ENCODE measurements at regions not wholly inside any gene's neighbourhood (a gene's known extent, or its start where the extent isn't known, plus 50 kb on each side); places are given as distances from the start of the nearest gene placed in this dataset.

DNA sequence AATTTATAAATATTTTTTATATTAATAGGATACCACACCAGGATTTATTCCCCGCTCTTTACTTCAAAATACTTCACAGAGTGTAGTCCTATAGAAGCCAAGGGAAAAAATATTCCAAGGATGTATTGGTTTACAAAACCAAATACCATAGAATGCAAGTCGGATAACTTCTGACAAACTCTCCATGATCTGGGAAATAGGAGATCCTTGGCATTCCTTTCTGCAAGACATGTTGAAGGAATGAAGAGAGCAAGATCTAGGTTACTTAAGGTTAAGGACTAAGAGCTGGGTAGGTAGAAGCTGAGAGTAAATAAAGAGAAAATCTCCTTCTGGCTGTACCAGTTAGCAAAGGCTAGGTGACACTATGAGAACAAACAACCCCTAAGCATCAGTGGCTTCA, 141.2 kb downstream of the LRATD1 start:
- TF ChIP-seq, protein P1, sequence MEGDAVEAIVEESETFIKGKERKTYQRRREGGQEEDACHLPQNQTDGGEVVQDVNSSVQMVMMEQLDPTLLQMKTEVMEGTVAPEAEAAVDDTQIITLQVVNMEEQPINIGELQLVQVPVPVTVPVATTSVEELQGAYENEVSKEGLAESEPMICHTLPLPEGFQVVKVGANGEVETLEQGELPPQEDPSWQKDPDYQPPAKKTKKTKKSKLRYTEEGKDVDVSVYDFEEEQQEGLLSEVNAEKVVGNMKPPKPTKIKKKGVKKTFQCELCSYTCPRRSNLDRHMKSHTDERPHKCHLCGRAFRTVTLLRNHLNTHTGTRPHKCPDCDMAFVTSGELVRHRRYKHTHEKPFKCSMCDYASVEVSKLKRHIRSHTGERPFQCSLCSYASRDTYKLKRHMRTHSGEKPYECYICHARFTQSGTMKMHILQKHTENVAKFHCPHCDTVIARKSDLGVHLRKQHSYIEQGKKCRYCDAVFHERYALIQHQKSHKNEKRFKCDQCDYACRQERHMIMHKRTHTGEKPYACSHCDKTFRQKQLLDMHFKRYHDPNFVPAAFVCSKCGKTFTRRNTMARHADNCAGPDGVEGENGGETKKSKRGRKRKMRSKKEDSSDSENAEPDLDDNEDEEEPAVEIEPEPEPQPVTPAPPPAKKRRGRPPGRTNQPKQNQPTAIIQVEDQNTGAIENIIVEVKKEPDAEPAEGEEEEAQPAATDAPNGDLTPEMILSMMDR (IDR thresholded peaks at IDR 0.05), result no peak
- intact Hi-C loops (cut with micrococcal nuclease), result no loop called here
- CTCF ChIA-PET, result no interaction called here
- H3K27ac Mint-ChIP-seq, result no peak overlapping the region
- H3K36me3 Mint-ChIP-seq (ENCODE audit: low read depth), result no peaks in the 10 kb centered on the region
- POLR2A ChIA-PET, result no interaction called here
- H3K4me3 Mint-ChIP-seq, result no peak overlapping the region
- no peaks in the 10 kb centered on the region for H3K9me3 Mint-ChIP-seq
- no peak for ATAC-seq
- H3K4me1 Mint-ChIP-seq (ENCODE audit: low read depth), result no peaks in the 10 kb centered on the region
- DNase-seq, result no peak
- H3K27me3 Mint-ChIP-seq, result no peaks in the 10 kb centered on the region

GRCh38 chr2:14774436-14774968, 142.0 kb downstream of the LRATD1 start:
- Mint-ChIP-seq H3K27me3 (no peaks in the 10 kb centered on the region), H3K4me1 (ENCODE audit: low read depth) (no peaks in the 10 kb centered on the region), H3K36me3 (ENCODE audit: low read depth) (no peaks in the 10 kb centered on the region), H3K9me3 (no peaks in the 10 kb centered on the region), H3K4me3 (no peak overlapping the region), H3K27ac (no peak overlapping the region)
- CTCF ChIA-PET, result interaction anchor here (0.5 kb wide), 1 partner anchor 33 kb away, joined by 3 read pairs; no protein-coding TSS in a partner anchor
- TF ChIP-seq, protein P1 (IDR thresholded peaks at IDR 0.05), result no peak
- POLR2A ChIA-PET, result no interaction called here
- intact Hi-C loops (cut with micrococcal nuclease), result no loop called here
- no peak for DNase-seq
- ATAC-seq, result no peak

DNA sequence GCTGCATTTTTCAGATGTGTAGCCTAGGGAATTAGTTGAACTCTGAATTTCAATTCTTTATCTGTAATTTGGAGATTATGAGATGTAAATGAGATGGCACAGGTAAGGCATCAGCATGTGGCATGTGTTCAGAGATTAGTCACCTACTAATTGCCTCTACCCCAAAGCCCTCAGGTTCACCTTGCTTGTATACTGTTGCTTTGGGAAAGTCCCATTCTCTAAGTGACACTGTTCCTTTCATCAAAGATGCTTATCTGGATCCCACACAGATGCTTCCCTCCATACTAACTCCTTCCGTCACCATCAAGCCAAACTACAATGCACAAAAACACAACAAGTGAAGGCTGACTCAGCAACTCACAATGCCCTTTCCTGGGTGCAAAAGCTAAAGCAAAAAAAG, 143.7 kb downstream of the LRATD1 start:
- ATAC-seq (no peak), DNase-seq (no peak)
- no peaks in the 10 kb centered on the region for H3K27me3 Mint-ChIP-seq
- POLR2A ChIA-PET, result no interaction called here
- H3K4me1 Mint-ChIP-seq (ENCODE audit: low read depth), result no peaks in the 10 kb centered on the region
- H3K27ac Mint-ChIP-seq, result no peak overlapping the region
- H3K4me3 Mint-ChIP-seq, result no peak overlapping the region
- no peaks in the 10 kb centered on the region for H3K36me3 Mint-ChIP-seq (ENCODE audit: low read depth)
- TF ChIP-seq, protein P1 (IDR thresholded peaks at IDR 0.05), result no peak
- CTCF ChIA-PET, result no interaction called here
- intact Hi-C loops (cut with micrococcal nuclease), result no loop called here
- H3K9me3 Mint-ChIP-seq, result no peaks in the 10 kb centered on the region

- ATAC-seq, result no peak
- POLR2A ChIA-PET, result no interaction called here
Observed at GRCh38 chr2:14778015-14778414, 145.5 kb downstream of the LRATD1 start.

DNA sequence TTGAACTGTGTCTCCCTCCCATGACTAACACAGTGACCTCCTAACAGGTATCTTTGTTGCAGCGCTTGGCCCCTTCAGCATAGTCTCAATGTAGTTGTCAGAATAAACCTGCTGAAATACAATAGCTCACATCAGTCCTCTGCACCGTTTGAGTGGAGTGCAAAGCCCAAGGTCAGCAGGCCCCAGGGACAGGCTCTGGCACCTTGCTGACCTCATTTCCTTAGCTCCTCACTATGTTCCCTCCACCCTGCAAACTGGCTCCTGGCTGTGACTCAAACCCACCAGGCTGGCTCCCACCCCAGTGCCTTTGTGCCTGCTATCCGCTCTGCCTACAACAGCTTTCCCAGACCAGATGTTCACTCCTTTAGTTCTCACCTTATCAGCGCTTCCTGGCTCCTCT, 146.7 kb downstream of the LRATD1 start:
- no peak for DNase-seq
- no peaks in the 10 kb centered on the region for H3K27me3 Mint-ChIP-seq
- ATAC-seq, result no peak
- no peak overlapping the region for H3K27ac Mint-ChIP-seq
- TF ChIP-seq, protein P1 (IDR thresholded peaks at IDR 0.05), result no peak
- ChIA-PET CTCF (no interaction called here), POLR2A (no interaction called here)
- intact Hi-C loops (cut with micrococcal nuclease), result no loop called here
- no peaks in the 10 kb centered on the region for H3K4me1 Mint-ChIP-seq (ENCODE audit: low read depth)
- no peak overlapping the region for H3K4me3 Mint-ChIP-seq
- no peaks in the 10 kb centered on the region for H3K36me3 Mint-ChIP-seq (ENCODE audit: low read depth)
- peaks cover 8% of the 10 kb centered on the region for H3K9me3 Mint-ChIP-seq

More at GRCh38 chr2:14778015-14778414, 145.5 kb downstream of the LRATD1 start:
- Mint-ChIP-seq H3K27me3 (no peaks in the 10 kb centered on the region), H3K9me3 (peaks cover 8% of the 10 kb centered on the region), H3K27ac (no peak overlapping the region), H3K36me3 (ENCODE audit: low read depth) (no peaks in the 10 kb centered on the region), H3K4me1 (ENCODE audit: low read depth) (no peaks in the 10 kb centered on the region), H3K4me3 (no peak overlapping the region)
- intact Hi-C loops (cut with micrococcal nuclease), result no loop called here
- TF ChIP-seq, protein P1 (IDR thresholded peaks at IDR 0.05), result no peak
- CTCF ChIA-PET, result no interaction called here
- no peak for DNase-seq
